HG03139 (cell line): ENCODE measurements at regions not wholly inside any gene's neighbourhood (a gene's known extent, or its start where the extent isn't known, plus 50 kb on each side); places are given as distances from the start of the nearest gene placed in this dataset.
"Not testable (repeated sequence)": the region's sequence is repeated elsewhere in the genome, so short reads cannot be mapped to it uniquely, and the experiment has no call there.

Experiments used
- ATAC-seq: cut with Tn5 transposase; IDR thresholded peaks from one replicate; pipeline ENCODE4 v1.9.1; 2021; ENCODE audit not compliant: unreplicated experiment

GRCh38 chr13:58478858-58479257 is 847.3 kb downstream of the PCDH17 start:
- no peak for ATAC-seq

GRCh38 chr13:58480061-58480460 is 848.5 kb downstream of the PCDH17 start:
- ATAC-seq: no peak

- ATAC-seq: no peak
These were observed 856.7 kb downstream of the PCDH17 start for GRCh38 chr13:58488251-58488650.

- ATAC-seq: no peak
These were observed 864.1 kb downstream of the PCDH17 start for GRCh38 chr13:58495668-58496067.

GRCh38 chr13:58500938-58501337 is 869.4 kb downstream of the PCDH17 start:
- ATAC-seq: no peak

- not testable (repeated sequence) for ATAC-seq
These were observed 872.7 kb downstream of the PCDH17 start for GRCh38 chr13:58504202-58504700.

GRCh38 chr13:58505262-58505920 is 873.8 kb downstream of the PCDH17 start:
- not testable (repeated sequence) for ATAC-seq

- ATAC-seq: no peak
These were observed 896.8 kb downstream of the PCDH17 start for GRCh38 chr13:58528351-58528750.

- ATAC-seq: no peak
These were observed 900.1 kb downstream of the PCDH17 start for GRCh38 chr13:58531614-58532013.

GRCh38 chr13:58542530-58542929 is 911.0 kb downstream of the PCDH17 start:
- ATAC-seq: no peak

- no peak for ATAC-seq
These were observed 915.9 kb downstream of the PCDH17 start for GRCh38 chr13:58547419-58547818.

GRCh38 chr13:58566176-58566575 is 934.6 kb downstream of the PCDH17 start:
- ATAC-seq: no peak

- no peak for ATAC-seq
These were observed 942.2 kb downstream of the PCDH17 start for GRCh38 chr13:58573743-58574142.

GRCh38 chr13:58574791-58575190 is 943.2 kb downstream of the PCDH17 start:
- ATAC-seq: no peak

- no peak for ATAC-seq
These were observed 947.9 kb downstream of the PCDH17 start for GRCh38 chr13:58579468-58579867.

GRCh38 chr13:58583966-58584365 is 952.4 kb downstream of the PCDH17 start:
- no peak for ATAC-seq

- ATAC-seq: no peak
These were observed 953.1 kb downstream of the PCDH17 start for GRCh38 chr13:58584610-58585009.

GRCh38 chr13:58587183-58587582 is 955.6 kb downstream of the PCDH17 start:
- ATAC-seq: peak; percentile 92

- no peak for ATAC-seq
These were observed 960.5 kb downstream of the PCDH17 start for GRCh38 chr13:58592052-58592451.

GRCh38 chr13:58592786-58593185 is 961.2 kb downstream of the PCDH17 start:
- ATAC-seq: no peak

GRCh38 chr13:58594747-58595600 is 963.4 kb downstream of the PCDH17 start:
- no peak for ATAC-seq

GRCh38 chr13:58597552-58597951 is 966.0 kb downstream of the PCDH17 start:
- no peak for ATAC-seq
